ENCODE measurements at regions not wholly inside any gene's neighbourhood (a gene's known extent, or its start where the extent isn't known, plus 50 kb on each side); places are given as distances from the start of the nearest gene placed in this dataset.
A peak's percentile ranks its signal among the peaks of the same experiment; 100 is the strongest.

- DNase-seq: no peak
Measured at GRCh38 chr12:98408681-98409080, 106.7 kb upstream of the TMPO start.

DNA sequence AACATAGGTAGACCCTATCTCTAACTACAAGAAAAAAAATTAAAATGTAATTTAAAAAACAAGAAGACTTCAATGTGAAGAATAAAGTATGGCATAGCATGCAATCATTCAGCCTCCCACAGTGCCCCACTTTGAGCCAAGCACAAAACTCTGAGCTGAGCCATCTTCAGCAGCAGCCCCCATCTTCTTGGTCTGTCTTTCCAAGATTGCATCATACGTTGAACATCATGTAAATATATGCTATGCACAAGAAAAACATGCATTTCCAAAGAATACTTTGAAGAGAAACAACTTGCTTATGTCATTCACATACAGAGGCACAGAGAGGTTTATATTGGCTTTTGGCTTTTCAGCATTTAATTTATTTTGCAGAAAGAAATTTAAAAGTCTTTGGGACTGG lies 105.8 kb upstream of the TMPO start:
- DNase-seq: no peak

DNA sequence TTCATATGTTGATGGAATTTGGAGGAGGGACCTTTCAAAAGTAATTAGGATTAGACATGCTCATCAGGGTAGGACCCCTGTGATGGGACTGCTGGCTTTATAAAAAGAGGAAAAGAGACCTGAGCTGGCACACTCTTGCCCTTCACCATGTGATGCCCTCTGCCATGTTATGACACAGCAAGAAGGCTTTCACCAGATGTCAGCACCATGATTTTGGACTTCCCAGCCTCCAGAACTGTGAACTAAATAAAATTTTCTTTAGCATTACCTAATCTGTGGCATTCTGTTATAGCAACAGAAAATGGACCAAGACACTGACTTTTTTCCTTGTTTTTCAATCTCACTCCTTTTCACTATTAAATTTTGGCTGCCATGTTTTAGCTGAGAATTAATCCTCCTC lies 105.0 kb upstream of the TMPO start:
- DNase-seq: no peak

GRCh38 chr12:98416845-98417244 lies 98.5 kb upstream of the TMPO start:
- peak in 1 of 2 donors; percentile 11 for DNase-seq

DNA sequence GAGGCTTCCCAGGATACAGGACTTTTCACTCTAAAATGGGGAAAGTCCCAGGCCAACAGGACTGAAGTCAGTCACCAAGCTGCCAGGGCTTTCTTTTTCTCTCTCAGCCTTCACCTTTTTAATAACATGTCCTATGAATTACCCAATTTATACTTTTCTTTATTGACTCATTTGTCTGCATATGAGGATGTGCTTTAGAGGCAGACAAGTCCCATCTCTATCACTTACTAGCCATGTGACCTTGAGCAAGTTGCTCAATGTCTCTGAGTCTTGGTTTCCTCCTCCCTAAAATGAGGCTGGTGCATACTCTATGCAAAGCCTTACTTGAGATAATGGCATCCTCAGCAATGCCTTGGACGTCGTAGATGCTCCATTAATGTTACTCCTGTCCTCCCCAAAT lies 98.1 kb upstream of the TMPO start:
- DNase-seq: no peak

DNA sequence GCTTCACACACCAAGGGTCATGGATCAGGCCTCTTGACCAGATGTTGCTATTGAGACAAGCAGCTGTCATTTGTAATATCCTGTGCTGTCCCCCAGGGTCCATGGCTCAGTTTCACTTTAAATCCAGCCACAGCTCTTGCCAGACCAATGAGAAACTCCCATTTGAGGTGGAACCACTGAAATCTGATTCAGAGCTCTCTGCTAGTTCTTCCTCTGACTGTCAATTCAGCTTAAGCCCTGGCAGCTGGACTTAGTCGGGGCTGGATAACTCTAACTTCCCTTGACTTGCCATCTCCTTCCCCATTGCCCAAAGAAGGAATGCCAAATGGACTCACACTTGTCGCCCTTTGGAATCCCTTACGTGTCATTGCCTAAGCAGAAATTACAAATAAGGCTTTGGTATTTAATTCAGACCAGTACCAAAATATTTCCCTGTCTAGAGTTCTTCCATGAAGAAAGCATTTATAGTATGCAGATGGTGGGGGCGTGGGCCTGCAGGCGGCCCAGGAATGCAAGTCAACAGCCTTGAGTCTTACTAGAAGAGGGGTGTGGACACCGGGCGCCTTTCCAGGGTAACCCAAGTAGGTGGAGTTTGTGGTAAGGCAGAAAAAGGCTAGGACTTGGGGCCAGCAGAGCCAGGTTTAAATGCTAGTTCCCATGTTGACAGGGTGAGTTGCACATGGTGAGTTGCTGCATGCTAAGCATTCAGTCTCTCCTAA lies 96.9 kb upstream of the TMPO start:
- no peak for DNase-seq

DNA sequence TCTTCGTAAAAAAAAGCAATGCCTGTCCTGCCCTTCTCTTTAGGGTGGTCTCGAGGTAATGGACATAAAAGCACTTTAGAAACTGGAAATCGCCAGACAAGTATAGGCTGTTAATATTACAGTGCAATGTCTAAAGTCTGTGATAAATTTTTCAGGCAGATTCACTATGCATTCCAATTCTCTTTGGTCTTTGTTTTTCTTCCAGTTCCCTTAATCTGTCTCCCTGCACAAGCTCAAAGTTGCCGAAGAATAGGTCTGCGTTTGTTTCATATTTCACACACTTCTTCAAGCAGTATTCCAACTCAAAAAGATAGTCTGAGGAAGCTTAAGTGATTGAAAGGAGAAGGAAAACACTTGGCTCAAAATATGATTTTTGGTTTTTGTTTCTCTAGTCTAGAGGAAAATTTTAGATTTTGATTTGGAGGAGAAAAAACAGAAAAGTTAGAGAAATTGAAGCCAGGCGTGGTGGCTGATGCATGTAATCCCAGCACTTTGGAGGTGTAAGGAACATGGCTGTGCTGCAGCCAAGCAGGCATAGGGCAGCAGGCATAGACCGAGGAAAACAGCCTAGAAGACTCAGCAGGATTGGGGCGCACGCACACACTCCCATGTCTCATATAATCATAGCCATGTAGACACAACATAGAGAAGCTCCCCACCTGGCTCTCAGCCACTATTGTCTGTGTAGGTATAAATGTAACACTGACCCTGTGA lies 96.2 kb upstream of the TMPO start:
- no peak for DNase-seq

GRCh38 chr12:98419795-98420404 lies 95.5 kb upstream of the TMPO start:
- DNase-seq: no peak

DNA sequence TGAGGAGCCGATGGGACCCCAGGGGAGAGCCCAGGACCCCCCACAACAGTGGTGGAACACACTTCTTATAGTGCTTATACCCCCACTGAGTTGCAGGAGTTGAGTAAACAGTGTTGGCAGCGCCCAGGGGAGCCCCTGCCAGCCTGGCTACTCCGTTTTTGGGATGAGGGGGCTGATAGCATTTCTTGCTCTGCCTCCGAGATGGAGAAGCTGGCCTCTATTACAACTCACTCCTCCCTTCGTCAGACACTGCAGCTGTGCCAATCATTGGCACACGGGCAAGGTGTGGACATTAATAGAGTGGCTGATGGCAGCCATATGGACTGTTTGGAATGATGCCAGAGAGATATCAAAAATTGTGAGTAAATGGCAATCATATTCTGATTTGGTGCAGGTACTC lies 94.9 kb upstream of the TMPO start:
- DNase-seq: no peak

DNA sequence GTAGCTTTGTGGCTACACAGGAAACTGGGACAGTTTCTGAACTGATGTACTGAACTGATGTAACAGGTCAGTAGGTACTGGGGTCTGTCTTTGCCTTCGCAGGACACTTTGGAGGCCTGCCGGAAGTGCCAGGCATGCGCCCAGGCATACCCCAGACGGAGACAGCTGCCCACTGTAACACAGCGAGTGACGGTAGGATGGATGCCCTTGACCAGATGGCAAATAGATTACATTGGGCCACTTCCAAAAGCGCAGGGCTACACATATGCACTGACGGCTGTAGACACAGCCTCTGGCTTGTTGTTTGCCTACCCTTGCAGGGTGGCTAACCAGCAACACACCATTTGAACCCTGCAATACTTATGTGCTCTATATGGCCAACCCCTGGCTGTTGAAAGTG lies 94.1 kb upstream of the TMPO start:
- no peak for DNase-seq

GRCh38 chr12:98422359-98422758 lies 93.0 kb upstream of the TMPO start:
- DNase-seq: no peak

GRCh38 chr12:98422812-98423211 lies 92.6 kb upstream of the TMPO start:
- DNase-seq: no peak

DNA sequence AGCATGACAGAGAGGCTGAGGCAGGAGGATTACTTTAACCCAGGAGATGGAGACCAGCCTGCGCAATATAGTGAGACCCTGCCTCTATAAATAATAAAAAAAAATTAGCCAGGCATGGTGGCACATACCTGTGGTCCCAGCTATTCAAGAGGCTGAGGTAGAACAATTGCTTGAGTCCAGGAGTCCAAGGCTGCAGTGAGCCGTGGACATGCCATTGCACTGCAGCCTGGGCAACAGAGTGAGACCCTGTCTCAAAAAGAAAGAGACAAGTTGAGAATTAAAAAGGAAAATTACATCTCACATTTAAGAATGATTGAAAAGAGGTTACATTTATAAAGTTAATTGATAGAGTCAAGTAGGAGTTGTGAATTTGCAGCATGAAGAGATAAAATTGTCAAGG lies 91.4 kb upstream of the TMPO start:
- DNase-seq: no peak

- peak; percentile 14 to 46 for DNase-seq
Measured at GRCh38 chr12:98424726-98425401, 90.5 kb upstream of the TMPO start.

GRCh38 chr12:98425859-98426258 lies 89.5 kb upstream of the TMPO start:
- no peak for DNase-seq

- DNase-seq: no peak
Measured at GRCh38 chr12:98431089-98431488, 84.3 kb upstream of the TMPO start.

- no peak for DNase-seq
Measured at GRCh38 chr12:98437166-98437565, 78.2 kb upstream of the TMPO start.

- DNase-seq: no peak
Measured at GRCh38 chr12:98437806-98438595, 77.4 kb upstream of the TMPO start.

- DNase-seq: no peak
Measured at GRCh38 chr12:98438656-98439230, 76.6 kb upstream of the TMPO start.

- DNase-seq: peak in 1 of 2 donors; percentile 64
Measured at GRCh38 chr12:98439471-98439951, 75.9 kb upstream of the TMPO start.

DNA sequence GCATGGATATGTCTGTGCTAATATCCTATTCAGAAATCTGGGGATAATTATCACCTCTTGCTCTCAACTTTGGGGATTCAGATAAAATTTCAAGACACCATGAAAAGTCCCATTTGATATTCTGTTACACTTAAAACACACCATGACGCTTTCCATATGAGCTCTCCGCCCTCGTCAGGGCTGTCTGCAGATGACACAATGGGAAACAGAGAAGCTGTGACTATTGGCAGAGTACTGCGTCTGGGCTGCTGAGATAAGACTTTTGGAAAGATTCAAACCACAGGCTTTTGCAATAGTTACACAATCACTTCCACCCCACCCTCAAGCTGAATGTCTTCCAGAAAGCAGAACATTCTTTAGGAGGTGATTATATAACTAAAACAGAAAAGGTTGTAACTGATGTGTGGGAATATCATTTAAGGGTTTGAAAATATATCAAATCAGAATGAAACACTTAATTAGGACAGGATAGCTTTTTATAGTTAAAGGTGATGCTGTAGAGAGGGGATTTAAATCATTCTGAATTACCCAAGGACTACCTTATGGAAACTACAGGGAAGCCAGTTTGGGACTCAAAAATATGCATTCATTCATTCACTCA lies 75.3 kb upstream of the TMPO start:
- DNase-seq: peak; percentile 10 to 94

DNA sequence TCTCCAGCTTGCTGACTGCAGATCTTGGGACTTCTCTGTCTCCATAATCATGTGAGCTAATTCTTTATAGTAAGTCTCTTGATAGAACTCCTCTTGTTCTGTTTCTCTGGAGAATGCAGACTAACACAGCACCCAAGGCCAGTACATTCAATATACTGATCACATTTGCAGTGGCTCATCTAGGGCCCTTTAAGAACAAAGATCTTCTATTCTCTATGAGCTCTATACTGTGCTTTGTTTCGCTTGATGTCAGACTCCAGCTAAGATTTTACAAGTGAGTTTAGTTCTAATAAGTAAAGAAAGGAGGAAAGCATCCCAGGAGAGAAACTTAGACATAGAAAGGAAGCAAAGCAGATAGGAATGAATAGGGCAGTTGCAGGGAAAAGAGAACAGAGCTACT lies 69.3 kb upstream of the TMPO start:
- DNase-seq: no peak

Measured in bone marrow (tissue), 2 donors.